BLaER1 (cell line): ENCODE measurements at regions not wholly inside any gene's neighbourhood (a gene's known extent, or its start where the extent isn't known, plus 50 kb on each side); places are given as distances from the start of the nearest gene placed in this dataset.

Experiments
- H3K27ac ChIP-seq: shearing (Covaris generic); formaldehyde crosslinking; 2 replicates; pipeline ENCODE4 v1.8.1; 2022
- H3K27me3 ChIP-seq: shearing (Covaris generic); formaldehyde crosslinking; 2 replicates; pipeline ENCODE4 v1.8.1; 2022
- H3K36me3 ChIP-seq: shearing (Covaris generic); formaldehyde crosslinking; 2 replicates; pipeline ENCODE4 v1.8.1; 2022
- H3K4me1 ChIP-seq: shearing (Covaris generic); formaldehyde crosslinking; 2 replicates; pipeline ENCODE4 v1.8.1; 2022
- H3K4me2 ChIP-seq: shearing (Covaris generic); formaldehyde crosslinking; 2 replicates; pipeline ENCODE4 v1.8.1; 2022
- H3K4me3 ChIP-seq: shearing (Covaris generic); formaldehyde crosslinking; 2 replicates; pipeline ENCODE4 v1.8.1; 2022
- H3K9ac ChIP-seq: shearing (Covaris generic); formaldehyde crosslinking; 2 replicates; pipeline ENCODE4 v1.8.1; 2022
- H3K9me3 ChIP-seq: shearing (Covaris generic); formaldehyde crosslinking; 2 replicates; pipeline ENCODE4 v1.8.1; 2022
- H4K20me1 ChIP-seq: shearing (Covaris generic); formaldehyde crosslinking; 2 replicates; pipeline ENCODE4 v1.8.1; 2022
- Cebpa-rat ChIP-seq: shearing (Covaris generic); IDR thresholded peaks from 2 replicates; pipeline ENCODE4 v1.8.1; 2022

DNA sequence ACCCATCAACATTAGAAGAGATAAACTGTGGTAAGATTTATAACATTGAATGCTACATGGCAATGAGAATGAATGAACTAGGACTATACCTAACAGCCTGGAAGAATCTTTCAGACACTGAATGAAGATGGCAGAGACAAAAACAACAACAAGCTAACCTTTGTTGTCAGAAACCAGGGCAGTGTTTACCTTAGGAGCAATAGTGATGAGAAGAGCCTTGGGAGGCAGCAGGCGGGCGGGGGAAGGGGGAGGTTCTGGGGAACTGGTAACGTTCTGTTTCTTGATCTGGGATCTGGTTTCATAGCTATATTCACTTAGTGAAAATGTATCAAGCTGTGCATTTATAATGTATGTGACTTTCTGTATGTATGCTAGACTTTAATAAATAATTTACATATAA is 139.0 kb upstream of the TNRC6C start:
- H3K9me3 ChIP-seq = no peaks in the 10 kb centered on the region
- TF ChIP-seq Cebpa-rat = no peak
- H3K27ac ChIP-seq = no peak overlapping the region
- H3K9ac ChIP-seq = no peak overlapping the region
- H3K36me3 ChIP-seq = no peaks in the 10 kb centered on the region
- no peaks in the 10 kb centered on the region for H4K20me1 ChIP-seq
- H3K4me2 ChIP-seq = no peak overlapping the region
- H3K27me3 ChIP-seq = no peaks in the 10 kb centered on the region
- peaks cover 18% of the 10 kb centered on the region for H3K4me1 ChIP-seq
- no peak overlapping the region for H3K4me3 ChIP-seq

DNA sequence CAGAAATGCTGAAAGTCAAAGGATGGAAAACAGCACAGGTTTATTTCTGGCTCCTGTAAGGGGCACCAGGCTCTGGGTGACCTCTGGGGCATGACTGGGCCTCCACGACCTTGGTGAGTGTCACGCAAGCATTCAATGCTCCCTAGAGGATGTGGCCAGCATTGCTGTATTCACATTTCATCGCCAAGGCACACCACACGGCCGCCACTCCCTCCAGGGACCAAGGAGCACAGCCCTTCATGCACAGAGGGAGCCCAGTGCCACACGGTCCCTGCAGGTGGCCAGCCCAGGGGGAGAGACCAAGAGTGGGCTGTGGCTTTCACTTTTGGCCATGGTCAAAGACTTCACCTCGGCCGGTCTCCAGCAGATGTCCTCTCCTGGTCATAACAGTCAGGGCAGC is 137.4 kb upstream of the TNRC6C start:
- Histone ChIP-seq H3K4me1 (peaks cover 27% of the 10 kb centered on the region), H3K4me2 (peak overlapping the region; percentile 62), H3K27ac (no peak overlapping the region), H3K9me3 (no peaks in the 10 kb centered on the region), H3K4me3 (no peak overlapping the region), H3K27me3 (no peaks in the 10 kb centered on the region), H4K20me1 (no peaks in the 10 kb centered on the region), H3K9ac (no peak overlapping the region), H3K36me3 (no peaks in the 10 kb centered on the region)
- TF ChIP-seq Cebpa-rat = no peak

DNA sequence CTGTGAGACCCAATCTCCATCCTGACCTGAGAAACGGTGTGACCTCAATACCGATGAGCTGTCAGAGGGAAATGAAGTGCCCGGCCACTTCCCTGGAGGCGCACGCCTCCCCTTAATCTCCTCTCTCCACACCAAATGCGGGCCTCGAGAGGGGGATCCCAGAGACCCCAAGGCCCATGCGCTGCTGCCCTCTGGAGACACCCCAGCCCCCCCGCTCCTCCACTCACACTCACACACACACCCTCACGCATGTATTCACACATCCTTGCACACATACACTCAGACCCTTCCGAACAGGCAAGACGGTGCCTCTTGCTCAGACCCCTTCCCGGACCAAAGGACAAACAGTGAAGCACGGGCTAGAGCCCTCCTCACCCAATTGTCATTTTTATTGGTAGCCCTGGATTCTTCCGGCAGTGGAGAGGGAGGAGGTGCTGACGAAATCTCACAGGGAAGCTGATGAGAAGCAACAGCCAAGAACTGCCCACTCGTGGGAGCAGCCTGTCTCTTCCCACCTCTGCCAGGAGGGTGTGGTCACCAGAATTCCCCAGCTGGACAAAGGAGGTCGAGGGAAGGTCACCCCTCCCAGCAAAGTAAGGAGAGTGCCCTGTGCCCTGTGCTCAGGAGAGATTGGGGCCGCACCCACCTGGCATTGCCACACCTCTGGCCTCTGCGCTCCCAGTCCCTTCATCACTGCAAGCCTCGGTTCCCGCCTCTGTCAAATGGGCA is 136.0 kb upstream of the TNRC6C start:
- no peak for TF ChIP-seq Cebpa-rat
- Histone ChIP-seq H3K9me3 (no peaks in the 10 kb centered on the region), H3K4me1 (peaks cover 27% of the 10 kb centered on the region), H3K36me3 (no peaks in the 10 kb centered on the region), H4K20me1 (no peaks in the 10 kb centered on the region), H3K4me3 (no peak overlapping the region), H3K27me3 (no peaks in the 10 kb centered on the region), H3K27ac (no peak overlapping the region), H3K9ac (no peak overlapping the region), H3K4me2 (no peak overlapping the region)

DNA sequence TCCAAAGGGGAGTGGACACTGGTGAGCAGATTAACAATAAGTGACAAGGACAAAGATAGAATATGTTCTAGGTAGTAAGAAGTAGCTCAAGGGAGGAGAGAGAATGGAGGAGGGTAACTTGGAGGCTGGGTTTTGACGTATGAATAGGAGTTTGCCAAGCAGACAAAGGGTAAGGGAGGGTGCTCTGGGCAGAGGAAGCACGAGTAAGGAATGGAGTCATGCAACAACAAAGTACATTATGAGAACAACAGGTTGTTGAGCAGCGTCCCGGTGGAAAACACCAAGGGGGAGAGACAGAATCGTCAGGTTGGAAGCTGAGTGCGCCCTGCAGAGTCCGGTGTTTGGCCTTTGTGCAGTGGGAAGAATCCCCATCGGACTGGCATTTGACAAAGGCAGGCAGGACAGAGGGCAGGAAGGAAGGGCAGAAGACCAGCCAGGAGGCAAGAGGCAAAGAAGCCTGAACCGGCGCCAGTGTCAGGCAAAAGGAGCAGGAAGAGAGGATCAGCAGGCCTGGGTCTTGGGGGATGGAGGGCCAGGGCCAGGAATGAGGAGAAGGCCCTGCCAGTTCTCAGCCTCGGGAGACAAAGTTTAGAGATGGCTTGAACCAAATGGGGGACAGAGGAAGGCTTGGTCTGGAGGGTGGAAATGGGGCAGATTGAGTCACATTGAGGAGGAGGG is 134.3 kb upstream of the TNRC6C start:
- Histone ChIP-seq H3K4me1 (peaks cover 28% of the 10 kb centered on the region), H4K20me1 (no peaks in the 10 kb centered on the region), H3K27me3 (no peaks in the 10 kb centered on the region), H3K4me3 (no peak overlapping the region), H3K36me3 (no peaks in the 10 kb centered on the region), H3K9me3 (no peaks in the 10 kb centered on the region), H3K9ac (no peak overlapping the region), H3K4me2 (no peak overlapping the region), H3K27ac (no peak overlapping the region)
- TF ChIP-seq Cebpa-rat = no peak

DNA sequence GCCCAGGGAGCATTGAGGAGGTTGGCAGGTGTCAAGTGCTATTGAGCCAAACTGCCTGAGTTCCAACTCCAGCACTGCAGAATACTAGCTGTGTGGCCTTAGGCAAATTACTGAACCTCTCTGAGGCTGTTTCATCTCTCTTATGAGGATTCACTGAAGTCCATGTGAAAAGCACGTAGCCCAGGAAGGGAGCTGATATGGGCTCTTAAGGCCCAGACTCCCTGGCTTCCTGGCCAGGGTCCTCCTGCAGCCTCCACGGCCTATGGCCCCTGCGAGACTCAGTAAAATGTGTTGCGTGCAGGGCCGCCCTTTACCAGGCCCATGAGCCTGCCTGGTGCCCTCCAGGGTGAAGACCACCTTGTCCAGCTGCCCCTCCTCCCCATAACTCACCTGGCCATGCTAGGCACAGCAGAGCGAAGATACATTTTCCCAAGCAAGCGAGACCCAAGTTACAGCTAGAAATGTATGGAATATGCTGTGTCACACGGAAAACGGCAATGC is 133.7 kb upstream of the TNRC6C start:
- no peak overlapping the region for H3K27ac ChIP-seq
- H4K20me1 ChIP-seq = no peaks in the 10 kb centered on the region
- peaks cover 34% of the 10 kb centered on the region for H3K4me1 ChIP-seq
- H3K4me3 ChIP-seq = no peak overlapping the region
- no peaks in the 10 kb centered on the region for H3K9me3 ChIP-seq
- no peaks in the 10 kb centered on the region for H3K27me3 ChIP-seq
- no peak overlapping the region for H3K9ac ChIP-seq
- 0 out of 2 replicates have a peak overlapping the region, but pooled peaks have one; percentile 19 for H3K4me2 ChIP-seq
- H3K36me3 ChIP-seq = no peaks in the 10 kb centered on the region
- TF ChIP-seq Cebpa-rat = no peak

DNA sequence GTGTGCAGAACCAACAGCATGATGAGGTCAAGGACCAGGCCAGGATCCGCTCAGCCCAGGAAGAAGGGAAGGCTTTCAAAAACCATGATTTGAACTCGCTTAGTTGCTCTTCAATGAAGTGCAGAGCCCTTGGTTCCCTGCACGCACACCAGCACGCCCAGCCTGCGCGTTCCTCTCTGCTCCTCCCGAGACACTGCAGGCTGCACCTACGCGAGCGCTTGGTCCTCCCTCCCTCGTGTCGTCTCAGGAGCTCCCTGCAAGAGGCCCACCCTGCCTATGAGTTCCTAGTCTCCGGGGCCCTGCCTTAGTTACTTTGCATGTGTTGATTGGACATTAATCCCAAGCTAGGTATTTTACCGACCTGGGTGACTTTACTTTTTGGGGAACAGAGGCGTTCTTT is 132.9 kb upstream of the TNRC6C start:
- Histone ChIP-seq H3K4me1 (peaks cover 38% of the 10 kb centered on the region), H3K4me2 (no peak overlapping the region), H3K4me3 (no peak overlapping the region), H3K9me3 (no peaks in the 10 kb centered on the region), H3K9ac (no peak overlapping the region), H4K20me1 (no peaks in the 10 kb centered on the region), H3K27ac (no peak overlapping the region), H3K36me3 (no peaks in the 10 kb centered on the region), H3K27me3 (no peaks in the 10 kb centered on the region)
- no peak for TF ChIP-seq Cebpa-rat

DNA sequence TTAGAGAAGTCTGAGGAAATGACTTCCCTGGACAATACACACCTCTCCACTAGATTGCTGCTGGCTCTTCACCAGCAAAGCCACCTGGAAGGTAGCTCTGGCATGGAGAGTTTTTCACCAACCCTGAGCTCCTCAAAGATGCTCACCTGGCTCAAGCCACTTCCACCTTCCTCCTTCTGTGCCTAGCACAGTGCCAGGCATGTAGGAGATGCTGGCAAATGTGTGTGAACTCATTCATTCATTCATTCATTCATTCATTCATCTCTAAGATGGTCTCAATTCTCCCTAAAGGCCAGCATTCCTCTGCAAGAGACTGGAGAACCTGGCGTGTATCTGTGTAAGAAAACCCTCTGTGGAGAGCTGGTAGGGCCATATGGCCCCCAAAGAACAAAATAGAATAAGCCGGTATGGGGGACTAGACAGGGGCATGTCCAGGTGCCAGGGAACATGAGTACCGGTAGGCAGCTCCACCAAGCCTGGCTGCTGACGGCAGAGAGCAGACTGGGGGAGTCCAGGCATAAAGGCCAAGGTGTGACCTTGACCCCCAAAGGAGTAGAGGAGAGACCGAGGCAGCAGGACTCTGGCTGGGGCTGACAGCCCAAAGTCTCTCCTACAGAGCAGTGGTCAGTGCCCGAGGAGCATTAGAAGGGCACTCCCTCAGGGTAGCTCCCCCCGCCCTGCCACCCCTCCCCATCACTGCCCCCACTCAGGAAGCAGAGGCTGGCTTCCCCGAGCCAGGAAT is 132.2 kb upstream of the TNRC6C start:
- Histone ChIP-seq H4K20me1 (no peaks in the 10 kb centered on the region), H3K27me3 (no peaks in the 10 kb centered on the region), H3K4me3 (no peak overlapping the region), H3K4me1 (peaks cover 38% of the 10 kb centered on the region), H3K36me3 (no peaks in the 10 kb centered on the region), H3K9ac (no peak overlapping the region), H3K27ac (no peak overlapping the region), H3K9me3 (no peaks in the 10 kb centered on the region), H3K4me2 (no peak overlapping the region)
- no peak for TF ChIP-seq Cebpa-rat

DNA sequence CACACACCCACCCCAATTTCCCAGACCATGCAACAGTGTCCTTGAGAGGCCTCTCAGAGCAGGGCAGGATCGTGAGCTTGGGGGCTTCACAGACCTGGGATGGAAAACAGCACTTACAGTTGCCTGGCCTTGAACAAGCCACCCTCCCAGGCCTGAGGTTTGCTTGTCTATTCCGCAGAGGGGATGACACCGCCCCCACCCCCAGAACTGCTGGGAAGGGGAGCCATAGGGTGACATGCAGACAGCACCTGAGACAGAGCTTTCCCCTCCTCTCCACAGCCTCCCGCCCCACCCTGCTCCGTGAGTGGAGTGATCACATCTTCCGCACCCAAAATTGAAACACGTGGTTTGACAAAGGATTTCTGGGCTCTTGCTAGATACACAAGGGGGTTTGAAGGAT is 131.5 kb upstream of the TNRC6C start:
- Histone ChIP-seq H3K4me3 (no peak overlapping the region), H4K20me1 (no peaks in the 10 kb centered on the region), H3K4me2 (no peak overlapping the region), H3K9ac (no peak overlapping the region), H3K27ac (no peak overlapping the region), H3K4me1 (peaks cover 32% of the 10 kb centered on the region), H3K27me3 (no peaks in the 10 kb centered on the region), H3K36me3 (no peaks in the 10 kb centered on the region), H3K9me3 (no peaks in the 10 kb centered on the region)
- TF ChIP-seq Cebpa-rat = no peak

DNA sequence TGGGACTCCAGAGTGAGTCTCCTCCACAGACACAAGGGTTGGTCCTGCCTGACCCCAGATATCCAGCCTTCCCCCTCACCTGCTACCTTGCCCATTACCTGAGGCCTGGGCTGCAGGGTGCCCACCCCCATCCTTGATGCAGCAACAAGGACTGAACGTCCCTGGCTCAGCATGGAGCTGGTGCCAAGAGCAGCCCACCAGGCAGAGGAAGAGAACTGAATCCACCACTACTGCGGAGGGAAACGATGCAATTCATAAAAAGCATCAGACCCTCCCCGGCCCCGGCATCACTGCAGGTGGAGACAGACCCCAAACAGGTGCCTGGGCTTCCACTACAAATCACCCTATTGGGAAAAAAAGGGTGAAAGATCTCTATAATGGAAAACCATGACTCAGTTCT is 131.0 kb upstream of the TNRC6C start:
- Histone ChIP-seq H4K20me1 (no peaks in the 10 kb centered on the region), H3K4me1 (peaks cover 33% of the 10 kb centered on the region), H3K4me3 (no peak overlapping the region), H3K9me3 (no peaks in the 10 kb centered on the region), H3K36me3 (no peaks in the 10 kb centered on the region), H3K27ac (no peak overlapping the region), H3K27me3 (no peaks in the 10 kb centered on the region), H3K9ac (no peak overlapping the region), H3K4me2 (no peak overlapping the region)
- no peak for TF ChIP-seq Cebpa-rat
